NCI-H1436 treated with DMSO at 0.1 percent for 48 hours (cell line): ENCODE measurements at regions not wholly inside any gene's neighbourhood (a gene's known extent, or its start where the extent isn't known, plus 50 kb on each side); places are given as distances from the start of the nearest gene placed in this dataset.

ENCODE experiments used
- DNase-seq: peaks from one replicate; lab custom pipeline; 2025; lab: John Stamatoyannopoulos, UW

- DNase-seq: no peak
Observed at GRCh38 chr13:76795701-76796695, 90.2 kb downstream of the KCTD12 start.

DNA sequence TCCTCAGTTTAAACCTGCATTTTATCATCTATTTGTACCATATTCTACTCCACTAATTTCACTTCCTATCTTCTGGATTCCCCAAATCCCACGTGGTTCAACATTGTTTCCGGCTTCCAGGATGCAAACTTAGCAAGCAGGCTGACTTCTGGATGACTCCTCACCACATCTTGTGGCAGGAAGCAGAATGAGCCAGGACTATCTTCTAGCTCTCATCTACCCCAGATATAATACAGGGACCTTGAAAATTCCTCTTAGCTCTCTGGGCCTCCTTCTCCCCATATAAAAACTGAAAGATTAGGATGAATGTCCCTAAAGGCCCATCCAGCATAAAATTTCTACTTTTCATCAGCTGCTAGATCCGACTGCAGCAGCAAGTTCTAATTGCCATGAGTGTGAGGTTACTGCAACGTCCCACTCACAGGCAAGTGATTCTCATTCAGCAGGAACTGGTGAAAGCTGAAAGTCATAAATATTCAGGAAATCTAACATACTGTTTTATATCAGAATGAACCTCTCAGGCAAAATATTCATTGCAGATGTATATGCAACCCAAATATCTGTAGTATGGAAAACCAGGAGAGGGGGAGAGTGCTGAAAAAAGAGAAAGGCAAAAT lies 93.4 kb downstream of the KCTD12 start:
- no peak for DNase-seq

GRCh38 chr13:76790980-76791819 lies 95.0 kb downstream of the KCTD12 start:
- DNase-seq: no peak

DNA sequence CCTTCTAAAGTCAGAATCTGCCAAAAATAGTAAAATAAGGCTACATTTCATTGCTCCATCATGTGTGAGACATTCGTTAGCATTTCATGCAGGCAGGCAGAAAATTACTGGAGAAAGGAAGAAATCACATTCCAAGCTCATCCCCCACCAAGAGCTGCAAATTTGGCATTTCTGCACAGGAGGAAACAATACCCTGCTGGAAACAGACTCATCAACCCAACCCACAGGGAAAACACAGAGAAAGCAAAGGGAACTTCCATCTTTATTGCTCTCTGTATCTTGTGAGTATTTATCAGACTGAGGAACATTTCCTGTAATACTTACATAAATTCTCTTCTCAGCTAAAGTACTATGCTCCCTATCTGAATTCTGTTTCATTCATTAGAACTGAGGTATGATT lies 95.7 kb downstream of the KCTD12 start:
- DNase-seq: no peak

DNA sequence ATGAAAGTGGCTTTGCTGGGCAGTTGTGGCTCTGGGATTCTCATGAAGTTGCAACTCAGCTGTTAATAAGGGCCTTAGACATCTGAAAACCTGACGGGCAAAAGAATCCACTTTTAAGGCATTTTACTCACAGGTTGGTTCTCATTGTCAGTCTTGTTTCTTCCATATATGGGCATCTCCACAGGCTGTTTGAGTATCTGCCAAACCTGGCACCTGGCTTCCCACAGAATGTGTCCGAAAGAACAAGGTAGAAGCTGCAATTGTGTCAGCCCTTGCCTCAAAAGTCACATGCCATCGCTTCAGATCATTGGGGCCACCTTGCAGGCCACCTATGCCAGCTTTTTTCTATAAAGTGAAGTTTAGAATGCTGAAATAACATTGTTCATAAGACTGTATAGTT lies 102.4 kb downstream of the KCTD12 start:
- DNase-seq: no peak

- no peak for DNase-seq
Observed at GRCh38 chr13:76778853-76779252, 107.4 kb downstream of the KCTD12 start.

- no peak for DNase-seq
Observed at GRCh38 chr13:76777096-76777495, 109.1 kb downstream of the KCTD12 start.

GRCh38 chr13:76775088-76775740 lies 111.0 kb downstream of the KCTD12 start:
- DNase-seq: no peak

- DNase-seq: no peak
Observed at GRCh38 chr13:76773448-76774094, 112.6 kb downstream of the KCTD12 start.

- no peak for DNase-seq
Observed at GRCh38 chr13:76772241-76772640, 114.0 kb downstream of the KCTD12 start.

GRCh38 chr13:76769271-76769791 lies 116.9 kb downstream of the KCTD12 start:
- no peak for DNase-seq

DNA sequence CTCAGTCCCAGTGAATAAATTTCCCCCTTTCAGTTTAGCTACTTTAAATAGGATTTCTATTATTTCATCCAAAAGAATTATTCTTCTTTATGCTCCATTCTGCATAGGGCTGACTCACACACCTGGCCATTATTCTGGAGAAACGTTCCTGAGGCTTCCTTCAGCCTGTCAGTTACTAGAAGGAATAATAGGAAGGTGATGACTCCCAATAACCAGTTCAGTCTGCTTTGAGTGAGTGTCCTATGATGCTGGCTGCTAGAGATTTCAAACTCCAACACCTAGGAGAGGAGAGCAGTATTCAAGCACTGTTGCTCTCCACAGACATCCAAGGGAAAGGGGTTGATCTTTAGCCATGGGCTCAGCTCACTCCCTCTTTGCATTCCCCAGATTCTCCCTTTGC lies 117.8 kb downstream of the KCTD12 start:
- no peak for DNase-seq

DNA sequence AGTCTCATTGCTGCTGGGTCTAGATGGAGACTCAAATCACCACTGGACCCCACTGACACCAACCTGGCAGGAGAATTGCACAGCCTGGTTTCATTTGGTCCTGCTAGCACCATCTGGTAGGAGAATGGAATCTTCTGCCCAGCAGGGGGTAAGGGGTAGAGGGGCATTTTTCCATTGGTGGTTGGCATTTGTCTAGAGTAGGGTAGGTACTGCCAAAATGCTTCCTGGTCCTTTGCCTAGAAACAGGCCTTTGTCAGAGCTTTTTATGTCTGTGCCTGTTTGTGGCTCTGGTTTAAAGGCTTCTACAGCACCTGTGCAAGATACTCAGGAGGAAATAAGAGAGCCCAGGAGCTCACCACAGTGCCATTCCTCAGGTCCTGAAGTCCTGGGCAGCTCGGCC lies 121.3 kb downstream of the KCTD12 start:
- no peak for DNase-seq

GRCh38 chr13:76764429-76764828 lies 121.8 kb downstream of the KCTD12 start:
- DNase-seq: no peak

DNA sequence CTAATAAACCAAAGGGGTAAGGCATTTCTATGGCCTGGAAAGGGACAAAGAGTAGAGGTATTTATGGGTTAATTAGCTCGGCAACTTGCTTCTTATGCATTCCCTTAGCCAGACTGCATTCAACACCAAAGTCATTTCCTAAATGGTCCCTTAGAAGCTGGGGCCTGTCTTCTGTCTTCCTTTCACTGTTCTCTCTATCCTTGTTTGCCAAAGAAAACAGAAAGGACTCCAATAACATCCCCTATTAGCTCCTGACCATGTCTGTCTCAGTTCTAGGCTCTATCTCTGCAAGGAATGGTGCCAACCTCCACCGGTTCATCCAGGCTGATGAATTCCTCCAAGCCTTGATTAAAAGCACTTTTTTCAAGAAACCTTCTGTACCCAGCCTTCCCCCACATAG lies 123.5 kb downstream of the KCTD12 start:
- DNase-seq: no peak

DNA sequence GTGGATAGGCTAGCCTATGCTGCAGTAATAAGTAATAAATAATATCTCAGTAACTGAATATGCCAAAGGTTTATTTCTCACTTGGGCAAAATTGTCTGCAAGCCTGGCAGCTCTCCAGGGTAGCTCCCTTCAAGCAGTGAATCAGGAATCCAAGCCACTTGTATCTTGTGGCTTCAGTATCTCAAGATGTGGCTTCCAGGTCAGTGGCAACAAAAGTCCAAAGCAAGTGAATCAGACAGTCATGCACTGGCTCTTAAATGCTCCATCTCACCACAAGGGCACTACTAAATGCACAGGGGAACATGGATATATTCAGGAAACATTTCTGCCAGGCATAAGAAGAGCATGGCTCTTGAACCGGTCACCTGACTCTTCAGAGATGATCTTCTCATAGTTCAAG lies 126.3 kb downstream of the KCTD12 start:
- no peak for DNase-seq

DNA sequence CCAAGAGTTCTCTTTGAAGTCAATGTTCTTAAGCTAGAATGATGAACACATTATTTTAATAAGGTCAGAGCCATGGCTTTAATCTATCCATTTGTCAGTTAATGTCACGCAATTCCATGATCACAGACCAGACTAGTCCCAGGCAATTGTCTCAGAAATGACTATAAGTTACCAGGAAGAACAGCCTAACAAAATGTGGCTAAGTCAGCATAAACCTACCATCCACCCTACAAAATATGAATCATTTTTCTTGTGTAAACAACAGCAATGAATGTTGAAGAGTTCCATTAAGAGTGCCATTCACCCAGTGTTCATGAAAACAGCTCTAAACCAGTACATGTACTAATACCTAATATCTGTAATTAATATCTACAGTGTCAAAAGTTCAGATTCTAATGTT lies 127.5 kb downstream of the KCTD12 start:
- no peak for DNase-seq

- DNase-seq: no peak
Observed at GRCh38 chr13:76758257-76758656, 127.9 kb downstream of the KCTD12 start.

GRCh38 chr13:76756451-76756850 lies 129.8 kb downstream of the KCTD12 start:
- DNase-seq: no peak

DNA sequence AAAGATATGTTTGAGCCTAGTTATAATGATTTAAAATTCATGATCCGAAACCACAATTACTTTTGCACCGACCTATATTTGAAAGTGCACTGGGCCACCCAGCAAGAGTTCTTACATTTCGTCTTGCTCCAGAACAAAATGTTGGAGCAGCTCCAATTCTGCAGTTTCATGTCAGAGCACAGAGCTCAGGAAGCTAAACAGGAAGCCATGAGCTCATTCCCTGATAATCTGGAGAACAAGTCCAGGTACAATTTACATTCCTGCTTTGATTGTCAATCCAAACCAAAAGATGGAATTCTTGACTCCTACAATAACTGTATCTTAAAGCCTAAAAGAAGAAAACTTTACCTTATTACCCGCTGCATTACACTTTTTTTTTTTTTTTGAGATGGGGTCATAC lies 131.8 kb downstream of the KCTD12 start:
- no peak for DNase-seq

GRCh38 chr13:76751278-76751677 lies 134.9 kb downstream of the KCTD12 start:
- DNase-seq: no peak
